ENCODE measurements at regions not wholly inside any gene's neighbourhood (a gene's known extent, or its start where the extent isn't known, plus 50 kb on each side); places are given as distances from the start of the nearest gene placed in this dataset.

GRCh38 chr5:124330595-124331220 lies 415.7 kb downstream of the ZNF608 start:
- Histone ChIP-seq H3K4me3 (ENCODE audit: low read length) (no peak overlapping the region), H3K27me3 (ENCODE audit: insufficient read depth, low read length) (no peaks in the 10 kb centered on the region), H3K4me1 (ENCODE audit: insufficient read depth, low read length) (no peaks in the 10 kb centered on the region), H3K9me3 (ENCODE audit: low read depth, low read length) (no peaks in the 10 kb centered on the region)

GRCh38 chr5:124328201-124328600 lies 418.2 kb downstream of the ZNF608 start:
- Histone ChIP-seq H3K9me3 (ENCODE audit: low read depth, low read length) (no peaks in the 10 kb centered on the region), H3K4me3 (ENCODE audit: low read length) (no peak overlapping the region), H3K4me1 (ENCODE audit: insufficient read depth, low read length) (no peaks in the 10 kb centered on the region), H3K27me3 (ENCODE audit: insufficient read depth, low read length) (no peaks in the 10 kb centered on the region)

DNA sequence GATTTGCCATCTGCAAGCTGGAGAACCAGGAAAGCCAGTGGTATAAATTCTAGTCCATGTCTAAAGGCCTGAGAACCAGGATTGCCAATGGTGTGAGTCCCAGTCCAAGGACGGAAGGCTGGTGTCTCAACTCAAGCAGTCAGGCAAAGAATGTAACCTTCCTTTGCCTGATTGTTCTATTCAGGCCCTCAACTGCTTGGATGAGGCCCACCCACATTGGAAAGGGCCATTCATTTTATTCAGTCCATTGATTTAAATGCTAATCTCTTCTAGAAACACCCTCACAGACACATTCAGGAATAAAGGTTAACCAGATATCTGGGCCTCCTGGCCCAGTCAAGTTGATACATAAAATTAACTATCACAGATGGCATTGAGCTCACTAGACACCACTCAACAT lies 427.8 kb downstream of the ZNF608 start:
- H3K9me3 ChIP-seq (ENCODE audit: low read depth, low read length): no peaks in the 10 kb centered on the region
- no peaks in the 10 kb centered on the region for H3K27me3 ChIP-seq (ENCODE audit: insufficient read depth, low read length)
- H3K4me1 ChIP-seq (ENCODE audit: insufficient read depth, low read length): no peaks in the 10 kb centered on the region
- H3K4me3 ChIP-seq (ENCODE audit: low read length): no peak overlapping the region

DNA sequence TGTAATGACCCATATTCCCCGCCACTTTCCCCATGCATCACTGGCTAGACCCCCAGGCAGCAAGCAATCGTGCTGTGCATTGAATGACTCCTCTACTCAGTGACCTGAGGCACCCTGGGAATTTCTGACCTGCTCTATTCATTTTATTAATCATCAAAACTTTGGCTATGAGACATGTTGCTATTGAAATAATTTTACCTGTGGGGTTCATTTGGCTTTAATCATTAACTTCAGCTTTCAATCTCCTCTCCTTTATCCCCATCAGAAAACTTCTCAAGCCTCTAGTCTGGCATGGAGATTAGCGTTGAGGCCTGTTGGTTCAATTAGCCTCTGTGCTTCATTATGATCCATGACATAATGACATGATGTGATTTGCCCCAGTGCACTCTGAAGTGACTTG lies 429.0 kb downstream of the ZNF608 start:
- H3K4me1 ChIP-seq (ENCODE audit: insufficient read depth, low read length): no peaks in the 10 kb centered on the region
- no peaks in the 10 kb centered on the region for H3K9me3 ChIP-seq (ENCODE audit: low read depth, low read length)
- no peak overlapping the region for H3K4me3 ChIP-seq (ENCODE audit: low read length)
- H3K27me3 ChIP-seq (ENCODE audit: insufficient read depth, low read length): no peaks in the 10 kb centered on the region

GRCh38 chr5:124315741-124316415 lies 430.6 kb downstream of the ZNF608 start:
- Histone ChIP-seq H3K4me3 (ENCODE audit: low read length) (no peak overlapping the region), H3K9me3 (ENCODE audit: low read depth, low read length) (no peaks in the 10 kb centered on the region), H3K4me1 (ENCODE audit: insufficient read depth, low read length) (no peaks in the 10 kb centered on the region), H3K27me3 (ENCODE audit: insufficient read depth, low read length) (no peaks in the 10 kb centered on the region)

DNA sequence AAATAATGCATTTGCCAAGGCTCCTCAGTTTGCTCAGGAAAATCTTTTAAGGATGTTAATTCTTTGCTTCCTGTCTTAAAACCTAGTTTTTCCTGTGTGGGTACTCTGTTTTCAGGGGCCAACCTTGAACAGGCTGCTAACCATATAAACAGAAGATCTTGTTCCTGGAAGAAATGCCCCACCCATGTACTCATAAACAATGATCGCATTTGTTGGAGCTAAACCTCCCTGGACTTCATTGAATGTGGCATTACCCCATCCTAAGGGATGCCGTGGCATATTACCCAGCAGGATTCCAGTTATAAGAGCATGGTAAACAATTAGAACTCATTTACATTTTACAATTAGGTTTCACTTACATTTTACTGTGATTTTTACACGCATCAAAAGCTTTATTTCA lies 436.0 kb downstream of the ZNF608 start:
- Histone ChIP-seq H3K4me1 (ENCODE audit: insufficient read depth, low read length) (no peaks in the 10 kb centered on the region), H3K27me3 (ENCODE audit: insufficient read depth, low read length) (no peaks in the 10 kb centered on the region), H3K9me3 (ENCODE audit: low read depth, low read length) (no peaks in the 10 kb centered on the region), H3K4me3 (ENCODE audit: low read length) (no peak overlapping the region)

DNA sequence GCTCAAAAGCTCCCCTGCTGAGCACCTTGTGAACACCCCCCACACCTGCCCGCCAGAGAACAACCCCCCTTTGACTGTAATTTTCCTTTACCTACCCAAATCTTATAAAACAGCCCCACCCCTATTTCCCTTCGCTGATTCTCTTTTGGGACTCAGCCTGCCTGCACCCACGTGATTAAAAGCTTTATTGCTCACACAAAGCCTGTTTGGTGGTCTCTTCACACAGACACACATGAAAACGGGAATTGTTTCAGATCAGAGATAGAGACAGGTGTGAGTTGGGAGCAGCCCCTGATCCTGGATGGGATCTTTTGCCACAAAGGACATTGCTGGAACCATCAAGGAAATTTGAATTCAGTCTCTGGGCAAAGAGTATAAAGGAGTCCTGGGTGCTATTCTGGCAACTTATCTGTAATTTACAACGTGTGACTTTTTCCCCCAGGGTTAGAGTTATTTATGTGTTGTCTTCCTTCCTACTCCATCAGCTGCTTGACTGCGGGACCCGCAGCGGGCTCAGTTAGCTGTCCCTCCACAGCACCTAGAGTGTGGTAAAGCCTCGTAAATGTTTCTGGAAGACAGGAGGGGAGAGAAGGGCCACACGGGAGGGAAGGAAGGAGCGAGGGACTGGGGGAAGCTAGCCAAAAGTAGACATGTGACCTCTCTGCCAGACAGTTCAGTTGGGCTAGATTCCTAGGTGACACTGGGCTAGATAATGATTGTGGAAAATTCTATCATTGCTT lies 437.0 kb downstream of the ZNF608 start:
- Histone ChIP-seq H3K4me1 (ENCODE audit: insufficient read depth, low read length) (no peaks in the 10 kb centered on the region), H3K9me3 (ENCODE audit: low read depth, low read length) (no peaks in the 10 kb centered on the region), H3K27me3 (ENCODE audit: insufficient read depth, low read length) (no peaks in the 10 kb centered on the region), H3K4me3 (ENCODE audit: low read length) (no peak overlapping the region)

DNA sequence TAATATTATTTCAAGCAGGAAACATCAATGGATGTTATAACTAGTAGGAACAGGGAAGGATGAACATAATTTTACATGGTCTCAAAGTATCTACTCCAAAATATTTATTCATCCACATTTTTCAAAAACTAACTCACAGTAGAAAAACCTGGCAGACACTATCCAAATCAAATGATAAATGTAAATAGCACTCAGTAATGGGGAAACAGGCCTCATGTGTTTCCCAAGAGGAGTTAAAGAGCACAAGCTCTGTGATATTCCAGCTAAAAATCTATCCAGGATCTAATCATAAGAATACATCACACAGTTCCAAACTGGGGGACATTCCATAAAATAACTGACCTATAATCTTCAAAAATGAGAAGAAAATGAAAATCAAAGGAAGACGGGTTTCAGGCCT lies 443.1 kb downstream of the ZNF608 start:
- H3K27me3 ChIP-seq (ENCODE audit: insufficient read depth, low read length): no peaks in the 10 kb centered on the region
- H3K9me3 ChIP-seq (ENCODE audit: low read depth, low read length): no peaks in the 10 kb centered on the region
- H3K4me3 ChIP-seq (ENCODE audit: low read length): no peak overlapping the region
- no peaks in the 10 kb centered on the region for H3K4me1 ChIP-seq (ENCODE audit: insufficient read depth, low read length)

- Histone ChIP-seq H3K27me3 (ENCODE audit: insufficient read depth, low read length) (no peaks in the 10 kb centered on the region), H3K4me1 (ENCODE audit: insufficient read depth, low read length) (no peaks in the 10 kb centered on the region), H3K4me3 (ENCODE audit: low read length) (no peak overlapping the region), H3K9me3 (ENCODE audit: low read depth, low read length) (no peaks in the 10 kb centered on the region)
Observed at GRCh38 chr5:124302533-124302932, 443.9 kb downstream of the ZNF608 start.

DNA sequence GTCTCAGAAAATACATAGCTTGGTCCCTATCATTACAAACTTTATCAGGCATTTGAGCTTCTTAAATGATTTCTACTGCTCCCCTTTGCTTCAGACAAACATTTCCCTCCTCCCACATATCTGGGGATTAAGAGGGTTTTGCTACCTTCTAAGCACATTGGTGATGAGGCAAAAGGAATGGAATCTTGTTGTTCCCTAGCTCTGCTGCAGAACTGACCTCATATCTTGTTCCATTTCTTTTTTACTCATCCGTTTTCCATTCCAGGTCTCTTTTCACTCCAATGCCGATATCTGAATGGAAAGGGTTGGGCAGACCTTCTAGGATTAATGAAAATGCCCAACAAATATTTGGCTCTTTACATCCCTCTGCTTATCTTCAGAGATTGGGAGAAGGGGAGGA lies 444.6 kb downstream of the ZNF608 start:
- Histone ChIP-seq H3K9me3 (ENCODE audit: low read depth, low read length) (no peaks in the 10 kb centered on the region), H3K4me3 (ENCODE audit: low read length) (no peak overlapping the region), H3K27me3 (ENCODE audit: insufficient read depth, low read length) (no peaks in the 10 kb centered on the region), H3K4me1 (ENCODE audit: insufficient read depth, low read length) (no peaks in the 10 kb centered on the region)

GRCh38 chr5:124300815-124301621 lies 445.4 kb downstream of the ZNF608 start:
- no peaks in the 10 kb centered on the region for H3K27me3 ChIP-seq (ENCODE audit: insufficient read depth, low read length)
- H3K4me1 ChIP-seq (ENCODE audit: insufficient read depth, low read length): no peaks in the 10 kb centered on the region
- H3K4me3 ChIP-seq (ENCODE audit: low read length): no peak overlapping the region
- H3K9me3 ChIP-seq (ENCODE audit: low read depth, low read length): no peaks in the 10 kb centered on the region

GRCh38 chr5:124297826-124298225 lies 448.6 kb downstream of the ZNF608 start:
- Histone ChIP-seq H3K4me3 (ENCODE audit: low read length) (no peak overlapping the region), H3K4me1 (ENCODE audit: insufficient read depth, low read length) (no peaks in the 10 kb centered on the region), H3K27me3 (ENCODE audit: insufficient read depth, low read length) (no peaks in the 10 kb centered on the region), H3K9me3 (ENCODE audit: low read depth, low read length) (no peaks in the 10 kb centered on the region)

DNA sequence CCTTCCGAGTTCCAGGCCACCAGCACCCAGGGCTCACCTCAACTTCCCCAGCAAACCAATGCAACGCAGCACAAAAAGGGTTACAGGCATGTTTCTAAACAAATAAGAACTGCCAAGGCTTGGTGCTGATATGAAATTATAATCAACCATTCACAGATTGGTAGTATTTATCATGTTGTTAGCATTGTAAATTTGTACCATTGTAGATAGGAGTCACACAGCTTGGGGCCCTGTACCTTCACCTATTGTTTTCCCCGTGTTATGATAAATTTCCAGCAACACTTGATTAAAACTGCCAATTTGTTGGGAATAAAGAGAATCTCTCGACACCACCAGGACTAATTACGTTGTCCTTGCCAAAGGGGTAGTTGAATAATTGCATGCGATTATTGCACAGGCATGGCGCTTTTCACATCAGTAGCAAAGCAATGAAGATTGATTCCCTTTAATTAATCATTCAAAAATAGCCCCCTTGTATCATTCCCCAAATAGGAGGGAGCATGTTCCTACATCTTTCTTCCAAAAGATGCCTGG lies 454.1 kb downstream of the ZNF608 start:
- Histone ChIP-seq H3K4me3 (ENCODE audit: low read length) (no peak overlapping the region), H3K27me3 (ENCODE audit: insufficient read depth, low read length) (no peaks in the 10 kb centered on the region), H3K9me3 (ENCODE audit: low read depth, low read length) (no peaks in the 10 kb centered on the region), H3K4me1 (ENCODE audit: insufficient read depth, low read length) (no peaks in the 10 kb centered on the region)

- Histone ChIP-seq H3K4me1 (ENCODE audit: insufficient read depth, low read length) (no peaks in the 10 kb centered on the region), H3K4me3 (ENCODE audit: low read length) (no peak overlapping the region), H3K27me3 (ENCODE audit: insufficient read depth, low read length) (no peaks in the 10 kb centered on the region), H3K9me3 (ENCODE audit: low read depth, low read length) (no peaks in the 10 kb centered on the region)
Observed at GRCh38 chr5:124289641-124290311, 456.7 kb downstream of the ZNF608 start.

Measured in mononuclear cell (primary cell).